ENCODE measurements at regions not wholly inside any gene's neighbourhood (a gene's known extent, or its start where the extent isn't known, plus 50 kb on each side); places are given as distances from the start of the nearest gene placed in this dataset.
"Not testable (repeated sequence)": the region's sequence is repeated elsewhere in the genome, so short reads cannot be mapped to it uniquely, and the experiment has no call there.

DNA sequence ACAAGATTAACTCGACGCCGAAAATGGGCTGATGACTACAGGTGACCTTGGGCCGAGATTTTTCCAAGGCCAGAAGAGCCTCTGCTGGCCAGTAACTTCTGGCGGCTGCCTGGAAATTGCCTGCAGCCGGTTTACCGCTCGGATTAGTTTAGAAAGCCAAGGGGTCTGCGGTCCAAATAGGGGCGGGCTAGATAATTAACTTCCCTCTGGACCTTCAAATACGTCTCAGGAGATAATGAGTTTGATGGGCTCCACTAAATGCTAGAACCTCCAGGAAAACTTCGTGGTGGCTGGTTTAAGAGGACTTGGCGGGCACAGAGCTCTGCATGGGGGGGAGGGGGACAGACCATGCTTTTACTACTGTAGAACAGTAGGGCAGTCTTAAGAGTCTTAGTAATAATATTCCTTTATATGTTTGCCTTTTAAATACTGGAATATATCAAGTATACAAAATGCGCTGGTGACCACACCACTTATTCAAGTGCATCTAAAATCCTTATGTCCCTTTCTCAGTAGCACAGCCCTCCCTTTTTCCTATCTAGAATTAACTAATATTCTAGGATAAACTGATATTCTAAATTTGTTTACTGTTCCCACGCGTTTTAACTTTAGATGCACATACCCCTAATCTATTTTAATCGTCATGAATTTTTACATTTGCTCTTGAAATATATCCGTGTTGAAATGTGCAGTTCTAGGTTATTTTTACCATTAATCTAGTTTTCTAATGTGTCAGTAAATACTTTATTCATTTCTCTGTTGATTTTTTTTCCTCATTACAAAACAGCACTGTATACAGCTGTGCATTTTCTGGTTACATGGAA is 107.5 kb upstream of the PRSS16 start:
- Histone ChIP-seq H3K27me3 (no peaks in the 10 kb centered on the region), H3K27ac (peak overlapping the region in 3 of 5 donors; percentile 54 to 84 (median 78)), H3K4me1 (replicated peaks in 1 of 2) (peaks cover 5 to 11% of the 10 kb centered on the region in 2 donors), H3K4me3 (peak overlapping the region in 2 of 4 donors; percentile 0 to 50), H3K36me3 (replicated peaks in 1 of 2) (no peaks in the 10 kb centered on the region), H3K9me3 (replicated peaks in 1 of 3) (no peaks in the 10 kb centered on the region)
- DNase-seq: peak in 3 of 7 donors; percentile 35 to 42 (median 38)
- TF ChIP-seq POLR2A (IDR thresholded peaks at IDR 0.05): no peak
- intact Hi-C loops (cut with DNase I): no loop called here
- 16 to 24% (median 20%) methylated on average over 15 to 18 of the region's 18 CpGs for whole genome bisulfite sequencing, 4 donors

DNA sequence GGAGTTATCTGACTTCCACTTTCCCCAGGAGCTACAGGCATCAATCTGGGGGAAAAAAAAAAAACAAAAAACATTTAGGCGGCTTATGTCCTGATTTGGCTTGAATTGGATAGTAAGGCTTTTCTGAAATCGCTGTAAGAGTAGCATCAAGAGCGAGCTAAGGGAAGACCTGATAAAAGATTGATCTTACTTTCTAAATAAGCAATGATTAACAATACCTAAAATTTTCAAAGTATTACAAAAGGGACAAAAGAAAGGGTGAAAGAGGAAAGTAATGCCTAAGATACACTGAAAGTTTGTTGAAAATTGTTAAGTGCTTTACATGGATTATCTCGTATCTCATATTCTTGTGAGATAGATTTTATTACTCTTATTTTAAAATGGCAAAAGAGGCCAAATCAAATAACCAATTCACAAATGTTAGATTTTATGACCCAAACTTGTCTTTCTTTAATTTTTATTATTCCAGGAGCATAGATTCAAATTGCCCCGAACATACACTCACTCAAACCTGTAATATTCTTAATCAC is 106.4 kb upstream of the PRSS16 start:
- H3K9me3 ChIP-seq (replicated peaks in 1 of 3): no peaks in the 10 kb centered on the region
- H3K27me3 ChIP-seq: no peaks in the 10 kb centered on the region
- intact Hi-C loops (cut with DNase I): no loop called here
- DNase-seq: no peak
- 84 to 94% (median 88%) methylated on average over 5 of the region's 5 CpGs for WGBS, 4 donors
- no peak for TF ChIP-seq POLR2A (IDR thresholded peaks at IDR 0.05)
- TF ChIP-seq, protein P1, sequence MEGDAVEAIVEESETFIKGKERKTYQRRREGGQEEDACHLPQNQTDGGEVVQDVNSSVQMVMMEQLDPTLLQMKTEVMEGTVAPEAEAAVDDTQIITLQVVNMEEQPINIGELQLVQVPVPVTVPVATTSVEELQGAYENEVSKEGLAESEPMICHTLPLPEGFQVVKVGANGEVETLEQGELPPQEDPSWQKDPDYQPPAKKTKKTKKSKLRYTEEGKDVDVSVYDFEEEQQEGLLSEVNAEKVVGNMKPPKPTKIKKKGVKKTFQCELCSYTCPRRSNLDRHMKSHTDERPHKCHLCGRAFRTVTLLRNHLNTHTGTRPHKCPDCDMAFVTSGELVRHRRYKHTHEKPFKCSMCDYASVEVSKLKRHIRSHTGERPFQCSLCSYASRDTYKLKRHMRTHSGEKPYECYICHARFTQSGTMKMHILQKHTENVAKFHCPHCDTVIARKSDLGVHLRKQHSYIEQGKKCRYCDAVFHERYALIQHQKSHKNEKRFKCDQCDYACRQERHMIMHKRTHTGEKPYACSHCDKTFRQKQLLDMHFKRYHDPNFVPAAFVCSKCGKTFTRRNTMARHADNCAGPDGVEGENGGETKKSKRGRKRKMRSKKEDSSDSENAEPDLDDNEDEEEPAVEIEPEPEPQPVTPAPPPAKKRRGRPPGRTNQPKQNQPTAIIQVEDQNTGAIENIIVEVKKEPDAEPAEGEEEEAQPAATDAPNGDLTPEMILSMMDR (IDR thresholded peaks at IDR 0.05): no peak
- peaks cover 5 to 11% of the 10 kb centered on the region in 2 donors for H3K4me1 ChIP-seq (replicated peaks in 1 of 2)
- H3K4me3 ChIP-seq: no peak overlapping the region
- H3K36me3 ChIP-seq (replicated peaks in 1 of 2): no peaks in the 10 kb centered on the region
- H3K27ac ChIP-seq: no peak overlapping the region

DNA sequence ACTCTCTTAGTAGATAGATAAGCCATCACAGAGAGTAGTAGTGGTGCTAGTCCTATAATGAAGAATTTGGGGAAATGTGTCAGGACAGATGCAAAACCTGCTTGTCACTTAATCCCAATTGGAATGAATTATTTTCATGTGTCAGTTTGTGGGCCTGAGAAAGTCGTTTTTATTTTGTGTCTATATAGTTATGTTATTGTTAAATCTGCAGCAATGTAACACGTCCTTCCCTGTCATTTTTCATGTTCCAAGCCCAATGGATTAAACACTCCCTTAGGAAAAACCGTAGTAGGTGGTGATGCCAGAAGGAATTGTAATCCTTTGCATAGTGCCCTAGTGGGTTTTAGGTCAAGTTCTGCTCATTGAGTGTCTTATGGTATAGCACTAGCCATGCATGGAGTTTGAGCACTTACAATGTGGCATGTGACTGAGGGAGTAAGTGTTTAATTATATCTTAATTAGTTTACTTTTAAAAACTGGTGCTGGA is 105.9 kb upstream of the PRSS16 start:
- no peaks in the 10 kb centered on the region for H3K9me3 ChIP-seq (replicated peaks in 1 of 3)
- no peaks in the 10 kb centered on the region for H3K27me3 ChIP-seq
- WGBS, 4 donors: 68 to 77% (median 73%) methylated on average over 3 of the region's 3 CpGs
- no peak for DNase-seq
- H3K4me3 ChIP-seq: no peak overlapping the region
- peaks cover 5 to 11% of the 10 kb centered on the region in 2 donors for H3K4me1 ChIP-seq (replicated peaks in 1 of 2)
- intact Hi-C loops (cut with DNase I): no loop called here
- no peaks in the 10 kb centered on the region for H3K36me3 ChIP-seq (replicated peaks in 1 of 2)
- TF ChIP-seq, protein P1 (IDR thresholded peaks at IDR 0.05): no peak
- H3K27ac ChIP-seq: no peak overlapping the region

DNA sequence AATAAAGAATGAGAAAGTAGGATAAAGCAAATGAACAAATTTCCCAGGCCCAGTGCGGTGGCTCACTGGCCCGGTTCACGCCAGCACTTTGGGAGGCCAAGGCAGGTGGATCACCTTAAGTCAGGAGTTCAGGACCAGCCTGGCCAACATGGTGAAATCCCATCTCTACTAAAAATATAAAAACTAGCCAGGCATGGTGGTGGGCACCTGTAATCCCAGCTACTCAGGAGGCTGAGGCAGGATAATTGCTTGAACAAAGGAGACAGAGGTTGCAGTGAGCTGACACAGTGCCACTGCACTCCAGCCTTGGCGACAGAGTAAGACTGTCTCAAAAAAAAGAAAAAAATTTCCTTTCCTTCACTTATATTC is 104.5 kb upstream of the PRSS16 start:
- H3K4me3 ChIP-seq; intact Hi-C loops (cut with DNase I); H3K36me3 ChIP-seq (replicated peaks in 1 of 2); H3K27ac ChIP-seq; H3K27me3 ChIP-seq; H3K9me3 ChIP-seq (replicated peaks in 1 of 3); DNase-seq: not testable (repeated sequence)
- 93 to 99% (median 96%) methylated on average over 4 of the region's 4 CpGs for WGBS, 4 donors
- H3K4me1 ChIP-seq (replicated peaks in 1 of 2): peaks cover 5 to 11% of the 10 kb centered on the region in 2 donors

DNA sequence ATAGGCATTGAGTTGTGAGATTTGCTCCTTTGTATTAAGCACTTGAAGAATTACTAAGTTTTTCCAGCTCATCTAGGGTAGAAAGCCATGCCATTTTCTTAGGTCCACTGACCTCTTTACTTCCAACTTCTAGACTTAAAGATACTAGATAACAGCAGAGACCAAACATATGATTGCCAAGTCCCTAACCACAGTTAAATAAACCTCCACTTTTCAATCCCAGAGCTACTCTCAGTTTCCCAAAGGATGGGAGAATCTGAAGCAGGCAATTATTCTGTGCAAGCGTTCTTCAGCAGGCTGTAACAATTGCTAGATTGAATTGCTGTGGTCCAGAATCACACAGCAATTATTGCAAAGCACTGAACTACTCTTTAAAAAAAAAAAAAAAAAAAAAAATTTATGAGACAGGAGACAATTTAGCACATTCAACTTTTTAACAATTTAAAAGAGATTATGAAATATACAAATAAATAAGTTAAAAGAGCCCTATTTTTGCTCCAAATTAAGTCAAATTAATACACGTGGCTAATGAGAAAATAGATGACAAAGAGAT is 104.0 kb upstream of the PRSS16 start:
- H3K27ac ChIP-seq: no peak overlapping the region
- H3K36me3 ChIP-seq (replicated peaks in 1 of 2): no peaks in the 10 kb centered on the region
- no peak for DNase-seq
- no peaks in the 10 kb centered on the region for H3K27me3 ChIP-seq
- H3K4me3 ChIP-seq: no peak overlapping the region
- intact Hi-C loops (cut with DNase I): no loop called here
- no peak for TF ChIP-seq POLR2A (IDR thresholded peaks at IDR 0.05)
- TF ChIP-seq, protein P1 (IDR thresholded peaks at IDR 0.05): no peak
- 82 to 88% (median 86%) methylated on average over 2 of the region's 2 CpGs for WGBS, 4 donors
- no peaks in the 10 kb centered on the region for H3K9me3 ChIP-seq (replicated peaks in 1 of 3)
- H3K4me1 ChIP-seq (replicated peaks in 1 of 2): peaks cover 5 to 11% of the 10 kb centered on the region in 2 donors

Data from adrenal gland (tissue), 9 donors.